ENCODE measurements at regions not wholly inside any gene's neighbourhood (a gene's known extent, or its start where the extent isn't known, plus 50 kb on each side); places are given as distances from the start of the nearest gene placed in this dataset.

- Histone ChIP-seq H3K79me2 (ENCODE audit: insufficient read depth, low read depth, low read length) (no peaks in the 10 kb centered on the region), H3K4me1 (ENCODE audit: insufficient read depth, low read length, poor library complexity, severe bottlenecking) (no peaks in the 10 kb centered on the region), H3K4me3 (ENCODE audit: low read depth, low read length, poor library complexity, severe bottlenecking) (no peak overlapping the region), H3K9me3 (ENCODE audit: low read length) (no peaks in the 10 kb centered on the region), H3K27ac (ENCODE audit: low read depth, low read length, poor library complexity, severe bottlenecking) (no peak overlapping the region), H3K4me2 (ENCODE audit: low read length) (no peak overlapping the region), H4K20me1 (ENCODE audit: insufficient read depth, low read length) (no peaks in the 10 kb centered on the region), H3K36me3 (ENCODE audit: insufficient read depth, low read length) (no peaks in the 10 kb centered on the region), H3K9me2 (ENCODE audit: insufficient read depth, low read length) (no peaks in the 10 kb centered on the region), H2AFZ (ENCODE audit: low read length) (no peak overlapping the region)
- TF ChIP-seq CTCF (conservative IDR thresholded peaks at IDR 0.05; ENCODE audit: low read length) (no peak), EZH2phosphoT487 (IDR thresholded peaks at IDR 0.05; ENCODE audit: borderline replicate concordance, low read depth, low read length) (no peak)
- intact Hi-C loops (cut with micrococcal nuclease; ENCODE audit: unreplicated experiment) = no loop called here
- CTCF ChIA-PET (ENCODE audit: unreplicated experiment) = interaction anchor here (0.5 kb wide), 1 partner anchor 257 kb away, joined by 3 read pairs; no protein-coding TSS in a partner anchor
- POLR2A ChIA-PET = no interaction called here
- BruUV-seq (replicated peaks) = no TSS peak
- no peak for DNase-seq (ENCODE audit: low spot score)
These were observed 336.7 kb downstream of the FOXL1 start for GRCh38 chr16:86914876-86915717.

DNA sequence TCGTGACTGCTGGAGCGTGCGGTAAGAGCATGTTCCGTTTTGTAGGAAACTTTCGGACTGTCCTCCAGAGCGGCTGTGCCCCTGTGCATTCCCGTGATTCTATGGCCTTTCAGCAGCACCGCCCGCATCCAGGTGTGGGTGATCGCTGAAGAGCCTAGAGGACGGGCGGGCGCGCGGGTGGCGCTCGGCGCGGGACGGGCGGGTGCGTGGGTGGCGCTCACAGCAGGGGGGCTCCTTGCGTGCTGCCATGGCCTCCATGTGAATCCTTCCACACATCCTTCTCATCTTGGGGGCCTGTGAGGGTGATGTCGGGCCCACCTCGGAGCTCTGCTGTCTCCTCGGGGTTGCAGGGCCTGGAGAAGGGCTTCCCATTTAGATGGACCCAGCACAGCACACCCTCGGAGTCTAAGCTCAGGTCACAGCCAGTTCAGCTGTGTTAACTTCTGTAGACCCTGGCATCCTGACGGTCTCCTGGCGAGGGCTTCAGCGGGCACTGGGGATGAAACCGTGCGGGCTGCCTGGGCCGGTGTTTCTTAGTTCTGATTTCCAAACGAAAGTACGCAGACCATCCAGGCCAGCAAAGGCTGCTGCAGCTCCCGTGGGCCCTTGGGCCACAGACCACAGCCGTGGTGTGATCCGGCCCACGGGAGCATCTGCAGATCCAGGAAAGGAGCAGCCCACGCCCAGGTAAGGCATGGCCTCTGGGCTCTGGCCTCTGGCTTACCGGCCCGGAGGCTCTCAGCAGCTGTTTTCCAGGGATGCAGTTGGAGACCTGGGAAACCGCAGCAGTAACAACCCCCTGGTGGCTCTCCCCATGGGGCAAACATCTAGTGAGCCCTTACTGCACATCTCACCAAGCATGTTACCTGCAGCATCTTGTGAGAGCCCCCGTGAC is 339.4 kb downstream of the FOXL1 start:
- H3K9me2 ChIP-seq (ENCODE audit: insufficient read depth, low read length) = no peaks in the 10 kb centered on the region
- H3K9me3 ChIP-seq (ENCODE audit: low read length) = no peaks in the 10 kb centered on the region
- intact Hi-C loops (cut with micrococcal nuclease; ENCODE audit: unreplicated experiment) = no loop called here
- H4K20me1 ChIP-seq (ENCODE audit: insufficient read depth, low read length) = no peaks in the 10 kb centered on the region
- no peak overlapping the region for H3K4me3 ChIP-seq (ENCODE audit: low read depth, low read length, poor library complexity, severe bottlenecking)
- H3K27ac ChIP-seq (ENCODE audit: low read depth, low read length, poor library complexity, severe bottlenecking) = no peak overlapping the region
- H3K4me1 ChIP-seq (ENCODE audit: insufficient read depth, low read length, poor library complexity, severe bottlenecking) = no peaks in the 10 kb centered on the region
- ChIA-PET POLR2A (no interaction called here), CTCF (ENCODE audit: unreplicated experiment) (no interaction called here)
- no TSS peak for BruUV-seq (replicated peaks)
- no peak overlapping the region for H2AFZ ChIP-seq (ENCODE audit: low read length)
- H3K79me2 ChIP-seq (ENCODE audit: insufficient read depth, low read depth, low read length) = no peaks in the 10 kb centered on the region
- H3K4me2 ChIP-seq (ENCODE audit: low read length) = no peak overlapping the region
- TF ChIP-seq EZH2phosphoT487 (IDR thresholded peaks at IDR 0.05; ENCODE audit: borderline replicate concordance, low read depth, low read length) (no peak), CTCF (conservative IDR thresholded peaks at IDR 0.05; ENCODE audit: low read length) (no peak)
- DNase-seq (ENCODE audit: low spot score) = no peak
- H3K36me3 ChIP-seq (ENCODE audit: insufficient read depth, low read length) = no peaks in the 10 kb centered on the region

Data from OCI-LY7 (cell line).